ENCODE measurements at regions not wholly inside any gene's neighbourhood (a gene's known extent, or its start where the extent isn't known, plus 50 kb on each side); places are given as distances from the start of the nearest gene placed in this dataset.

DNA sequence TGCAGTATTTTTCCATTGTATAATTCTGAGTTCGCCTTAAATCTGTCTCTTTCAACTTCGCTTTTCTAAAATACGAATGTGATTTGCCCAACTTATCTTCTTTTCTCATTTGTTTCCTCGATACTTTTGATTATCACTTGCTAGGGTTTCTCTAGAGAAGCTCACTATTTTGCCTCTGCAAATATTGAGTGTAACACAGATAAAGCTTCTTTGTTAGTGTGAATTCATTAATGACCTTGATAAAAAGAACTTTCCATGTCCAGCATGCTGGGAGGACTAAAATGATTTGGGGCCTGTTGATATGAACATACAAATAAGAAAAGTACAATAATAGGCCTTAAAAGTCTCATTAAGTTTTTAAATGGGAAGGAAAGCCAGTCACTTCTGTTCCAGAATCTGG lies 303.3 kb downstream of the MAP2K6 start:
- DNase-seq (ENCODE audit: low read depth in 2 of 2): no peak

- DNase-seq (ENCODE audit: low read depth in 2 of 2): no peak
These were observed 305.1 kb downstream of the MAP2K6 start for GRCh38 chr17:69719474-69720048.

GRCh38 chr17:69722518-69722917 lies 308.0 kb downstream of the MAP2K6 start:
- no peak for DNase-seq (ENCODE audit: low read depth in 2 of 2)

DNA sequence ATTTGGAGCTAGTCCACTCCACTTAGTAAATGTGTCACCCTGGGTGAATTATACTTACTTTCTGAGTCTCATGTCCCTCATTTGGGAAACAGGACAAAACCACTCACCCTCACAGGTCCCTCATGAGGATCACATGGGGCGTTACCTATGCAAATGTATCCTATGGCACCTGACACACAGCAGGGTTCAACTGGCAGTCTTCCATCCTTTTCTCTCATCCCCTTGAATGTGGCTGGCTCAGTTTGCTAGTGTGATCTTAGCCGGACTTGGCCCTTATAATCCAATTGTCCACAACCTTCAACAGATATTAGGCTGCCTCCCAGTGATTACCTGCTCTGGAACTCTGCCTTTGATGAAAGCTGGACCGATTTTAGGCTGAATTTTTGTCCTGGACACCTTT lies 308.8 kb downstream of the MAP2K6 start:
- DNase-seq (ENCODE audit: low read depth in 2 of 2): no peak

DNA sequence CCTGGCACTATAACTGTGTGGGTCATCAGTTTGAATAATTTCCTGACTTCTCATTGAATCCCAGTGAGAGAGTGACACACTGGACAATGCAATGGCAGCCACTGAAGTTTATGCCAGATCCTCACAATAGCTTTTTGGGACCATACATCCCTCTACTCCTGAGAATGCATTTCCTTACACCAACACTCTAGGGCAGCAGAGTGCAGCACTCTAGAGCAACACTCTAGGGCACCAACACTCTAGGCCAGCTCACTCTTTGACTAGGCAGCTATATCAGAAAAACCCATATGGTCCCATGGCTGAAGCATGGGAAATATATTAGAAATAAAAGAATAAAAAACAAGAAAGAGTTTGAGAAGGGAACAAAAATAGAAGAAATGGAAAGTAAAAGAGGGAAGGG lies 309.2 kb downstream of the MAP2K6 start:
- no peak for DNase-seq (ENCODE audit: low read depth in 2 of 2)

DNA sequence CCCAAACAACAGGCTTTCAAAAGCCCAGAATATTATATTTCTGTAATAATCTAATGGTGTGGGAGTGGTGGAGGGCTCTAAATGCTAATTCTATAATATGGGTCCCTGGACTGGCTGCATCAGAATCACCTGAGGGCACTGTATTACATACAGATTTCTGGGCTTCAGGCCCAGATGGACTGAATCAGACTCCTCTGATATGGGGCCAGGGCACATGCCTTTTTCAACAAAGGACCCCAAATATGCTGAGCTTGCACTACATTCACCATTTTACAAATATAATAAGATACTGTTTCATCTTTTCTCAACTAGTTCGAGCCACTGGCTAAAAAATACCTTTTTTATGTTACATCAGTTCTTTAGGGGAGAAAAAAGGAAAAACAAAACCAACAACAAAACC lies 309.7 kb downstream of the MAP2K6 start:
- no peak for DNase-seq (ENCODE audit: low read depth in 2 of 2)

DNA sequence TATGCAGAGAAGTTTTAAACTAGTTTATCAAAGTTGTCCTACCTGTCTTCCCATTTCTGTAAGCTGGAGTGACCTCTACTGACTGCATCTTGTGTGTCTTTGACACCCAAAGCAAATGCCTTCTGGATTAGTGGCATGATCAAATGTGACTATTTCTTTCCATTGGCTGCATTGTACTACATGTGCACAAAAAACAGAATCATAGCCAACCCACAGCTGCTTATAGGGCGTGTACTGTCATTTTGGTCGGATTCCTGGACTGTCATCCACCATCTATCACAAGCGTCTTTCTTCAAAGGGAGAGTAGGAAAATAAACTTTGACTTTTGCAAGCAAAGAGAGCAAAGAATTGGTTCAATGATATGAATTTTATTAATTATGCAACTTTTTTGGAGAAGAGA lies 310.6 kb downstream of the MAP2K6 start:
- no peak for DNase-seq (ENCODE audit: low read depth in 2 of 2)

GRCh38 chr17:69728816-69729215 lies 314.3 kb downstream of the MAP2K6 start:
- no peak for DNase-seq (ENCODE audit: low read depth in 2 of 2)

GRCh38 chr17:69729944-69730343 lies 315.4 kb downstream of the MAP2K6 start:
- DNase-seq (ENCODE audit: low read depth in 2 of 2): no peak

GRCh38 chr17:69732272-69732918 lies 317.9 kb downstream of the MAP2K6 start:
- no peak for DNase-seq (ENCODE audit: low read depth in 2 of 2)

DNA sequence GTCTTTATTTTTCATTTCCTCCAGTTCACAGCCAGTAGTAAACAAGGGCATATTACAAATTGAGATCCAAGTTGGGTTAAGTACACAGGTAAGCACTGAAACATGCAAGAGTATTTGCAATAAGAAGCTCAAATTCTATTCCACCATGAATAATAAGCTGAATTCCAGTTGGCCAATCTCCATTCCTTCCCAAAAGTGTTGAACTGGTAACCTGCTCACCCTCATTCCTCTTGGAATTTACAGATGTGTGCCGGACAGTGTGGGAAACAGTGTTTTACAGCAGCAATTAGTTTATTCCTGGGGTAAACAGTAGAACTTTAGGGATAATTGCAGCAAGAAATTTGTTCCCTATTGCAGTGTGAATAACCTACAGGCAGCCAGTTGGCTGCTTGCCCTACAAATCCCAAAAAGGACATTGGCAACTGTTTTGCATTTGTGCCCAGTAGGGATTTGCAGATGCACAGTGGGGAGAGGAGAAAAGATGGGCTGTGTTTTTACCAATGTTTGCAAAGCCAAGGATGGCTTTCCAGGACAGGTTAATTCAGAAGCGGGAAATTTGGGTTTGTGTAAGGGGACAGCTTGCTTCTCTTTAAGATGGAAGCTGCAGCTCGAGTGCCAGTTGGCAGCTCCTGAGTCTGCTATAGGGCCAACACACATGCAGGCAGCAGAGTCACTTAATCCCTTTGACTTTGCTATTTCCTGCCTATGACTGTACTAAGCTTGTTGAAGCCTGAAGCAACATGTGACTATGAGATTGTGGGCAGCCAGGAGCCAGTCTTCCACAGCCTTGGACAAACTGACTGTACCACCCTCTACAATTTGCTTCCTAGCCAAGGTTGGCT lies 318.9 kb downstream of the MAP2K6 start:
- no peak for DNase-seq (ENCODE audit: low read depth in 2 of 2)

GRCh38 chr17:69734656-69735055 lies 320.2 kb downstream of the MAP2K6 start:
- DNase-seq (ENCODE audit: low read depth in 2 of 2): no peak

- DNase-seq (ENCODE audit: low read depth in 2 of 2): no peak
These were observed 320.8 kb downstream of the MAP2K6 start for GRCh38 chr17:69735285-69735684.

- no peak for DNase-seq (ENCODE audit: low read depth in 2 of 2)
These were observed 328.6 kb downstream of the MAP2K6 start for GRCh38 chr17:69743091-69743490.

GRCh38 chr17:69744512-69745070 lies 330.1 kb downstream of the MAP2K6 start:
- DNase-seq (ENCODE audit: low read depth in 2 of 2): no peak

DNA sequence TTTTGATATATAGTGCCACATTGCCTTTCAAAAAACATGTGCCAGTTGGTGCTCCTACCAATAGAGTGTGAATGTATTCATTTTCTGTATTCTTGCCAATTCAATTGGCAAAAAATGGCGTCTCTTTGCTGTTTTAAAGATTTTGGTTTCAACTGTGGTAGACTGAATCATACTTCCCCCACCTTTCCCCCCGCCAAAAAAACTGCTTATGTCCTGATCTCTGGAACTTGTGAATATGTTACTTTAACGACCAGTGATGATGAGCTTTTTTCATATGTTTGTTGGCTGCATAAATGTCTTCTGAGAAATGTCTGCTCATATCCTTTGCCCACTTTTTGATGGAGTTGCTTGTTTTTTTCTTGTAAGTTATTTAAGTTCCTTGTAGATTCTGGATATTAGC lies 325.1 kb upstream of the KCNJ16 start:
- DNase-seq (ENCODE audit: low read depth in 2 of 2): no peak

DNA sequence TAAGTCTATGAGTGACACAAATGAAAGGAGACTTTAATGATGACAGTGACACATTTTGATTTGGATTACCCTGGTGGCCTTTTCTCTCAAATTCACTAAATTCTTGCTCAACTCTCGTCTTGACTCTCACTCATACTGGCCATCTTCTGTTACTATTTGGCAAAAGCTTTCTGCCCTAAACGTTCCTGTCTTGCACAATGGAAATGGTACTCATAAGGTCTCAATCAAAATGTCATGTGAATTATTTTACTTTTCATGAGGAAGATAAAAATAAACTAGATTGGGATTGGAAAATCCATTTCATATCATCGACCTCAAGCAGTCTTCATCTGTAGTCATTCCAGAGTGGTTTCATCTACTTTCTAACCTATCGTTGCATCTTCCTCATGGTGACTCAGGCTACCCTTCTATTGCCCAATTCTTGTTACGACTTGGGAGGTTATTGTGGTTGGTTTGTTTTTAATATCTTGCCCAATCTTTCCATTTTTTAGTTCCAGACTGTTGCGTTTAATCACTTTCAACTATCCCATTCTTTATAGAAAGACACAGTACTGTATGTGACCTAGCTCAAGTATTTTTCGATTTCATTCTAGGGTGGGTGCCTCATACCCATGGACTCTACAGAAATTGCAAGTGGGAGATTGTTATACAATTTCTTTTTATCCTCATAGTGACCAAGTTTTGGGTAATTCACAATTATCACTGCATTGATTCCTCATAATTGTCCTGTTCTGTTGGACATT lies 317.2 kb upstream of the KCNJ16 start:
- no peak for DNase-seq (ENCODE audit: low read depth in 2 of 2)

DNA sequence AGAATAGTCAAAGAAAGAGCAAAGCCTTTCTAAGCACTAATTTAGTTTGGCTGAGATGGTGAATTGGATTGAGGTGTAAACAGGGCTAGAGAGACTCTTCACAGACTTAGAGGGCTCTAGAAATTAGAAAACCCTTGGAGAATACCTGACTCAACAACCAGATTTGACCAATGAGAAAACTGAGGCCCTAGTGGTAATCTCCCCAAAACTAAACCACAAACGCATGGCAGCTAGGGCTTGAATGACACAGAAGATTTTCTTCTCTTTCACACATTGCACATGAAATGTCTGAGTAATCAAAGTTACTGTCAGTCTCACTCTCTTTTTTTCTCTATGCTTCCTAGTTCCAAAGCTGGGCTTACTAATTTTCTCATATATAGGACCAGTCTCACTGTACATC lies 314.5 kb upstream of the KCNJ16 start:
- DNase-seq (ENCODE audit: low read depth in 2 of 2): no peak

GRCh38 chr17:69761011-69761410 lies 314.0 kb upstream of the KCNJ16 start:
- DNase-seq (ENCODE audit: low read depth in 2 of 2): no peak

GRCh38 chr17:69761767-69762321 lies 313.2 kb upstream of the KCNJ16 start:
- DNase-seq (ENCODE audit: low read depth in 2 of 2): no peak

DNA sequence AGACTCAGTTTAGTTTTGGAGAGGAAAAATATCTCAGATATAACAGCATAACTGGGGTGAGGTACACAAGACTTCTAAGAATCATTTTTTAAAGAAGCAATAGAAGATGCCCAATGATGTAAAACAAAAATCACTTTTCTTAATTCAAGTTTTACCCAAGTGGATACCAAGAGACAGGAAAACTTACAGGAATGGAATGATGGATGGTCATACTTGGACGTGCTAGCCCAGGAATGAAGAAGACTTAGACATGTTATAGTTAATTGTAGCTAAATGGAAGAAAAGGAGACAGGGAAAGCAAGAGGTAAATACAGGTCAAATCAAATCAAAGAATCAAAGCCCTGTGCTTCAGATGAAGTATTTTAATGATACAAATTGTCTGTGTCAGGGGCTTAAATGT lies 312.7 kb upstream of the KCNJ16 start:
- DNase-seq (ENCODE audit: low read depth in 2 of 2): no peak

GRCh38 chr17:69762766-69763165 lies 312.3 kb upstream of the KCNJ16 start:
- no peak for DNase-seq (ENCODE audit: low read depth in 2 of 2)

Data from activated CD4-positive, alpha-beta T cell treated with anti-CD3 and anti-CD28 coated beads for 24 hours (primary cell).